AG04450 (cell line): ENCODE measurements at regions not wholly inside any gene's neighbourhood (a gene's known extent, or its start where the extent isn't known, plus 50 kb on each side); places are given as distances from the start of the nearest gene placed in this dataset.

Experiments used
- CTCF ChIA-PET: fragments of 300-600, 350-600 bp; formaldehyde crosslinking; extraction: SDS; loops from one replicate; lab custom pipeline; 2022; ENCODE audit warnings: antibody characterized with exemption, inconsistent platforms; lab: Charles Lee
- POLR2A ChIA-PET: fragments of 350-600 bp; formaldehyde crosslinking; extraction: SDS; loops from one replicate; lab custom pipeline; 2021; ENCODE audit warnings: antibody characterized with exemption, inconsistent platforms; lab: Yijun Ruan, JAX
- DNase-seq: peaks from one replicate; pipeline ENCODE4 v3.0.0-alpha.2; 2011; ENCODE audit warnings: low read depth, low spot score
- H3K27ac ChIP-seq: one replicate; pipeline ENCODE4 v1.5.1; 2012; ENCODE audit warnings: low read depth, low read length, control low read depth
- H3K27me3 ChIP-seq: one replicate; pipeline ENCODE4 v1.6.0; 2012; ENCODE audit warnings: low read length; ENCODE audit not compliant: control insufficient read depth, insufficient read depth
- H3K4me3 ChIP-seq: 2 replicates; pipeline ENCODE4 v1.5.1; 2011; ENCODE audit warnings: mild to moderate bottlenecking, low read depth, low read length, control low read depth
- H3K9me3 ChIP-seq: 2 replicates; pipeline ENCODE4 v1.5.1; 2012; ENCODE audit warnings: low read length; ENCODE audit not compliant: control insufficient read depth, insufficient read depth
- CTCF ChIP-seq: IDR thresholded peaks from 2 replicates; pipeline ENCODE4 v1.5.1; 2011; ENCODE audit warnings: low read depth, low read length, control low read depth, inconsistent platforms

GRCh38 chr10:106038246-106038645 is 1126.3 kb downstream of the SORCS1 start:
- no peak for TF ChIP-seq CTCF
- H3K27me3 ChIP-seq, result no peaks in the 10 kb centered on the region
- H3K4me3 ChIP-seq, result no peak overlapping the region
- no peaks in the 10 kb centered on the region for H3K9me3 ChIP-seq
- no peak overlapping the region for H3K27ac ChIP-seq
- CTCF ChIA-PET, result no interaction called here
- POLR2A ChIA-PET, result no interaction called here
- DNase-seq, result no peak

GRCh38 chr10:106033065-106033464 is 1131.4 kb downstream of the SORCS1 start:
- no peak overlapping the region for H3K27ac ChIP-seq
- no peak overlapping the region for H3K4me3 ChIP-seq
- POLR2A ChIA-PET, result no interaction called here
- DNase-seq, result no peak
- CTCF ChIA-PET, result no interaction called here
- TF ChIP-seq CTCF, result no peak
- no peaks in the 10 kb centered on the region for H3K27me3 ChIP-seq
- no peaks in the 10 kb centered on the region for H3K9me3 ChIP-seq

GRCh38 chr10:106032450-106033002 is 1132.0 kb downstream of the SORCS1 start:
- Histone ChIP-seq H3K4me3 (no peak overlapping the region), H3K27me3 (no peaks in the 10 kb centered on the region), H3K27ac (no peak overlapping the region), H3K9me3 (no peaks in the 10 kb centered on the region)
- CTCF ChIA-PET, result no interaction called here
- TF ChIP-seq CTCF, result no peak
- POLR2A ChIA-PET, result no interaction called here
- no peak for DNase-seq

- CTCF ChIA-PET, result no interaction called here
- Histone ChIP-seq H3K4me3 (no peak overlapping the region), H3K27me3 (no peaks in the 10 kb centered on the region), H3K9me3 (no peaks in the 10 kb centered on the region), H3K27ac (no peak overlapping the region)
- POLR2A ChIA-PET, result no interaction called here
- no peak for TF ChIP-seq CTCF
- no peak for DNase-seq
Observed at GRCh38 chr10:106027240-106027639, 1137.3 kb downstream of the SORCS1 start.

- Histone ChIP-seq H3K4me3 (no peak overlapping the region), H3K27me3 (no peaks in the 10 kb centered on the region), H3K27ac (no peak overlapping the region), H3K9me3 (no peaks in the 10 kb centered on the region; the same call in 1 of the 2 replicates)
- TF ChIP-seq CTCF, result no peak
- CTCF ChIA-PET, result no interaction called here
- DNase-seq, result no peak
- POLR2A ChIA-PET, result no interaction called here
Observed at GRCh38 chr10:106025208-106025811, 1139.2 kb downstream of the SORCS1 start.
